ENCODE measurements at regions not wholly inside any gene's neighbourhood (a gene's known extent, or its start where the extent isn't known, plus 50 kb on each side); places are given as distances from the start of the nearest gene placed in this dataset.

- H3K9me3 ChIP-seq (replicated peaks; ENCODE audit: control insufficient read depth, insufficient read depth, low read depth, low read length): peaks cover 8% of the 10 kb centered on the region
- no peak overlapping the region for H3K9ac ChIP-seq (ENCODE audit: insufficient read depth in 1 of 2, low read depth in 2 of 2, low read length in 2 of 2)
- H3K4me3 ChIP-seq: no peak overlapping the region
- no peak overlapping the region for H2AFZ ChIP-seq (ENCODE audit: low read depth, low read length)
- H3K27ac ChIP-seq (ENCODE audit: extremely low read depth, low read depth, low read length): no peak overlapping the region
- H4K20me1 ChIP-seq (replicated peaks; ENCODE audit: control insufficient read depth, insufficient read depth, low read length): no peaks in the 10 kb centered on the region
- BruUV-seq (replicated peaks): no TSS peak
- DNase-seq (ENCODE audit: extremely low read depth in 1 of 4, low spot score in 3 of 4) (no peak), ATAC-seq (no peak), FAIRE-seq (no peak)
- H3K9me1 ChIP-seq (ENCODE audit: control insufficient read depth, insufficient read depth, low read length): no peaks in the 10 kb centered on the region
- no peaks in the 10 kb centered on the region for H3K4me1 ChIP-seq (replicated peaks in 1 of 2; ENCODE audit: control insufficient read depth in 2 of 2, insufficient read depth in 2 of 2, low read length in 2 of 2)
- ChIA-PET POLR2A (no interaction called here), CTCF (ENCODE audit: low intra/inter-chr PET ratio) (no interaction called here)
- no peak overlapping the region for H3K4me2 ChIP-seq (ENCODE audit: insufficient read depth, low read length)
- 2% methylated on average over 7 of the region's 7 CpGs for WGBS (ENCODE audit: insufficient coverage, low coverage, missing lambda C conversion rate)
- in situ Hi-C loops (cut with MboI): no loop called here
- H3K36me3 ChIP-seq (ENCODE audit: control insufficient read depth, insufficient read depth, low read length): no peaks in the 10 kb centered on the region
- H3K27me3 ChIP-seq (ENCODE audit: control insufficient read depth in 2 of 2, insufficient read depth in 2 of 2, low read length in 2 of 2): no peaks in the 10 kb centered on the region
- H3K79me2 ChIP-seq (ENCODE audit: control insufficient read depth, insufficient read depth, low read length): no peaks in the 10 kb centered on the region
- intact Hi-C loops (cut with micrococcal nuclease): no loop called here
- no peak for TF ChIP-seq ZNF146 (CRISPR knock-in tag; IDR thresholded peaks at IDR 0.05; ENCODE audit: unreplicated experiment)
- TF ChIP-seq, protein P1, sequence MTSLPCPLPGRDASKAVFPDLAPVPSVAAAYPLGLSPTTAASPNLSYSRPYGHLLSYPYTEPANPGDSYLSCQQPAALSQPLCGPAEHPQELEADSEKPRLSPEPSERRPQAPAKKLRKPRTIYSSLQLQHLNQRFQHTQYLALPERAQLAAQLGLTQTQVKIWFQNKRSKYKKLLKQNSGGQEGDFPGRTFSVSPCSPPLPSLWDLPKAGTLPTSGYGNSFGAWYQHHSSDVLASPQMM (CRISPR knock-in tag; IDR thresholded peaks at IDR 0.05): no peak
- TF ChIP-seq NR2F6 (CRISPR knock-in tag; IDR thresholded peaks at IDR 0.05): no peak
- TF ChIP-seq KAT7 (CRISPR knock-in tag; IDR thresholded peaks at IDR 0.05; ENCODE audit: borderline replicate concordance): no peak
- TF ChIP-seq JUNB (CRISPR knock-in tag; conservative IDR thresholded peaks at IDR 0.05): 0 out of 2 replicates have a peak, but pooled peaks have one; percentile 17
- TF ChIP-seq KLF13 (tag; IDR thresholded peaks at IDR 0.05; ENCODE audit: borderline replicate concordance, low read depth): no peak
- no peak for TF ChIP-seq ELK1 (CRISPR knock-in tag; IDR thresholded peaks at IDR 0.05)
- TF ChIP-seq FOXJ3 (CRISPR knock-in tag; IDR thresholded peaks at IDR 0.05): peak; percentile 18; the same call in 1 of the 2 replicates
- TF ChIP-seq ZNF184 (CRISPR knock-in tag; IDR thresholded peaks at IDR 0.05): 0 out of 2 replicates have a peak, but pooled peaks have one; percentile 28
- TF ChIP-seq L3MBTL2 (IDR thresholded peaks at IDR 0.05): no peak
- 0 out of 2 replicates have a peak, but pooled peaks have one; percentile 11 for TF ChIP-seq ATF2 (CRISPR knock-in tag; IDR thresholded peaks at IDR 0.05)
- TF ChIP-seq SIN3A (IDR thresholded peaks at IDR 0.05; ENCODE audit: borderline replicate concordance in 2 of 2, control insufficient read depth in 1 of 2, low read depth in 2 of 2, low read length in 2 of 2): 0 out of 4 replicates have a peak, but pooled peaks of 1 of the 2 experiments have one; percentile 17
- no peak for TF ChIP-seq ZBED1 (IDR thresholded peaks at IDR 0.05)
- TF ChIP-seq, protein P2, sequence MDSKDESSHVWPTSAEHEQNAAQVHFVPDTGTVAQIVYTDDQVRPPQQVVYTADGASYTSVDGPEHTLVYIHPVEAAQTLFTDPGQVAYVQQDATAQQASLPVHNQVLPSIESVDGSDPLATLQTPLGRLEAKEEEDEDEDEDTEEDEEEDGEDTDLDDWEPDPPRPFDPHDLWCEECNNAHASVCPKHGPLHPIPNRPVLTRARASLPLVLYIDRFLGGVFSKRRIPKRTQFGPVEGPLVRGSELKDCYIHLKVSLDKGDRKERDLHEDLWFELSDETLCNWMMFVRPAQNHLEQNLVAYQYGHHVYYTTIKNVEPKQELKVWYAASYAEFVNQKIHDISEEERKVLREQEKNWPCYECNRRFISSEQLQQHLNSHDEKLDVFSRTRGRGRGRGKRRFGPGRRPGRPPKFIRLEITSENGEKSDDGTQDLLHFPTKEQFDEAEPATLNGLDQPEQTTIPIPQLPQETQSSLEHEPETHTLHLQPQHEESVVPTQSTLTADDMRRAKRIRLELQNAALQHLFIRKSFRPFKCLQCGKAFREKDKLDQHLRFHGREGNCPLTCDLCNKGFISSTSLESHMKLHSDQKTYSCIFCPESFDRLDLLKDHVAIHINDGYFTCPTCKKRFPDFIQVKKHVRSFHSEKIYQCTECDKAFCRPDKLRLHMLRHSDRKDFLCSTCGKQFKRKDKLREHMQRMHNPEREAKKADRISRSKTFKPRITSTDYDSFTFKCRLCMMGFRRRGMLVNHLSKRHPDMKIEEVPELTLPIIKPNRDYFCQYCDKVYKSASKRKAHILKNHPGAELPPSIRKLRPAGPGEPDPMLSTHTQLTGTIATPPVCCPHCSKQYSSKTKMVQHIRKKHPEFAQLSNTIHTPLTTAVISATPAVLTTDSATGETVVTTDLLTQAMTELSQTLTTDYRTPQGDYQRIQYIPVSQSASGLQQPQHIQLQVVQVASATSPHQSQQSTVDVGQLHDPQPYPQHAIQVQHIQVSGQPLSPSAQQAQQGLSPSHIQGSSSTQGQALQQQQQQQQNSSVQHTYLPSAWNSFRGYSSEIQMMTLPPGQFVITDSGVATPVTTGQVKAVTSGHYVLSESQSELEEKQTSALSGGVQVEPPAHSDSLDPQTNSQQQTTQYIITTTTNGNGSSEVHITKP (IDR thresholded peaks at IDR 0.05; ENCODE audit: partially characterized antibody): no peak
- TF ChIP-seq SETDB1 (IDR thresholded peaks at IDR 0.05; ENCODE audit: low read length): peak; percentile 19
- no peak for TF ChIP-seq ZNF354B (CRISPR knock-in tag; IDR thresholded peaks at IDR 0.05)
- TF ChIP-seq ZNF253 (CRISPR knock-in tag; conservative IDR thresholded peaks at IDR 0.05): no peak
Measured at GRCh38 chr13:90534617-90535370, 812.7 kb upstream of the MIR17HG start.

Measured in K562 (cell line).